K562 (cell line): ENCODE measurements at regions not wholly inside any gene's neighbourhood (a gene's known extent, or its start where the extent isn't known, plus 50 kb on each side); places are given as distances from the start of the nearest gene placed in this dataset.
"Not testable (repeated sequence)": the region's sequence is repeated elsewhere in the genome, so short reads cannot be mapped to it uniquely, and the experiment has no call there.

Experiments used
- ATAC-seq: fragments of 200-7000 bp; cut with Tn5 transposase; 3 replicates; pipeline ENCODE4 v1.9.1; 2020; ENCODE audit warnings: moderate library complexity
- BruUV-seq: library from RNA; stranded (reverse); fragments of 400-500 nt; replicated peaks from 2 replicates; lab custom pipeline; 2021; lab: Mats Ljungman, UMichigan
- CTCF ChIA-PET: fragments of 300-600 bp; formaldehyde crosslinking; extraction: SDS; loops from one replicate; lab custom pipeline; 2021; ENCODE audit warnings: low intra/inter-chr PET ratio; lab: Yijun Ruan, JAX
- POLR2A ChIA-PET: fragments of 300-600, 350-650 bp; sonication (Branson Sonifier 250); formaldehyde crosslinking; extraction: SDS; loops from one replicate; lab custom pipeline; 2021; ENCODE audit warnings: antibody characterized with exemption, inconsistent platforms; lab: Yijun Ruan, JAX
- DNase-seq, 4 experiments: peaks; one replicate each; pipeline versions ENCODE4 v3.0.0 to v3.0.0-alpha.2; 2011 to 2018; ENCODE audit warnings: low spot score in 3 of 4, mixed read lengths in 3 of 4; ENCODE audit errors: extremely low read depth in 1 of 4
- FAIRE-seq: peaks from 2 replicates; lab custom pipeline; 2011; peaks lifted over from hg19 to GRCh38; lab: Jason Lieb, UNC
- H2AFZ ChIP-seq: 2 replicates; pipeline ENCODE4 v1.6.0; 2011; ENCODE audit warnings: low read depth, low read length, control low read depth, inconsistent platforms
- H3K27ac ChIP-seq: fragments of 200-600 bp; 3 replicates; pipeline ENCODE4 v1.8.0; 2011; ENCODE audit warnings: low read depth, mild to moderate bottlenecking, control low read depth, inconsistent platforms, low read length, moderate library complexity, mixed read lengths; ENCODE audit errors: extremely low read depth
- H3K27me3 ChIP-seq, 2 experiments: fragments of 300-600 bp in 1 of 2; 2 replicates in 1 of 2; 3 replicates in 1 of 2; pipeline versions ENCODE4 v1.6.0 to v1.8.0; 2011; ENCODE audit warnings: inconsistent platforms in 2 of 2, low read length in 2 of 2, mild to moderate bottlenecking in 1 of 2, mixed read lengths in 1 of 2, moderate library complexity in 1 of 2; ENCODE audit not compliant: control insufficient read depth in 2 of 2, insufficient read depth in 2 of 2
- H3K36me3 ChIP-seq: fragments of 300-600 bp; 3 replicates; pipeline ENCODE4 v1.8.0; 2011; ENCODE audit warnings: mild to moderate bottlenecking, low read length, inconsistent platforms; ENCODE audit not compliant: control insufficient read depth, insufficient read depth
- H3K4me1 ChIP-seq, 2 experiments: fragments of 200-600 bp in 1 of 2; replicated peaks in 1 of 2; 2 replicates in 1 of 2; 3 replicates in 1 of 2; pipeline versions ENCODE4 v1.5.1 to v1.8.0; 2011; ENCODE audit warnings: inconsistent platforms in 2 of 2, low read length in 2 of 2, mild to moderate bottlenecking in 1 of 2, mixed read lengths in 1 of 2, moderate library complexity in 1 of 2; ENCODE audit not compliant: control insufficient read depth in 2 of 2, insufficient read depth in 2 of 2
- H3K4me2 ChIP-seq: 2 replicates; pipeline ENCODE4 v1.6.1; 2011; ENCODE audit warnings: low read length, control low read depth, inconsistent platforms, mixed read lengths; ENCODE audit not compliant: insufficient read depth
- H3K4me3 ChIP-seq: fragments of 200-600 bp; sonication (generic), shearing (Covaris generic); 2 replicates; pipeline ENCODE4 v1.5.1; 2016; ENCODE audit warnings: control low read depth, inconsistent platforms
- H3K79me2 ChIP-seq: fragments of 200-600 bp; 3 replicates; pipeline ENCODE4 v1.8.0; 2011; ENCODE audit warnings: low read length, inconsistent platforms; ENCODE audit not compliant: control insufficient read depth, insufficient read depth
- H3K9ac ChIP-seq, 2 experiments: 2 replicates each; pipeline versions ENCODE4 v1.6.0 to v1.6.1; 2011; ENCODE audit warnings: low read depth in 2 of 2, low read length in 2 of 2, control low read depth in 1 of 2, inconsistent platforms in 1 of 2, mild to moderate bottlenecking in 1 of 2, mixed read lengths in 1 of 2; ENCODE audit not compliant: insufficient read depth in 1 of 2
- H3K9me1 ChIP-seq: one replicate; pipeline ENCODE4 v1.6.0; 2011; ENCODE audit warnings: inconsistent platforms, mild to moderate bottlenecking, low read length, moderate library complexity; ENCODE audit not compliant: control insufficient read depth, insufficient read depth
- H3K9me3 ChIP-seq: replicated peaks from 2 replicates; pipeline ENCODE4 v1.5.1; 2011; ENCODE audit warnings: low read depth, low read length, inconsistent platforms; ENCODE audit not compliant: control insufficient read depth, insufficient read depth
- H4K20me1 ChIP-seq: replicated peaks from 2 replicates; pipeline ENCODE4 v1.6.1; 2011; ENCODE audit warnings: low read length, inconsistent platforms, mixed read lengths; ENCODE audit not compliant: control insufficient read depth, insufficient read depth
- C11orf30 ChIP-seq: fragments of 450-650 bp; IDR thresholded peaks from 2 replicates; pipeline ENCODE4 v1.6.1; 2016; ENCODE audit warnings: low read depth, mild to moderate bottlenecking
- MAFG ChIP-seq: fragments of 450-650 bp; conservative IDR thresholded peaks from 2 replicates; pipeline ENCODE4 v1.6.1; 2016; ENCODE audit warnings: missing genetic modification characterization, missing compliant biosample characterization
- NFE2 ChIP-seq: IDR thresholded peaks from 2 replicates; pipeline ENCODE4 v1.6.1; 2014; ENCODE audit warnings: antibody characterized with exemption, low read depth
- SRF ChIP-seq, 2 experiments: fragments of 250-450, 450-650 bp in 1 of 2; sonication (Bioruptor Pico) in 1 of 2; sonication (generic) in 1 of 2; formaldehyde crosslinking; IDR thresholded peaks; 2 replicates each; pipeline versions ENCODE4 v1.5.0 to v1.5.1; 2020 to 2022; ENCODE audit warnings: mild to moderate bottlenecking in 1 of 2, missing genetic modification reagents in 1 of 2
- U2AF1 ChIP-seq: fragments of 200-400 bp; formaldehyde crosslinking; optimal IDR thresholded peaks from 2 replicates; pipeline ENCODE3; 2017; ENCODE audit warnings: mild to moderate bottlenecking, low read depth, low read length, moderate library complexity
- WGBS: fragments of 100-300 bp; shearing (Covaris generic); methylation state at CpG from one replicate; pipeline ENCODE4 v1.1.6; 2016; ENCODE audit warnings: low coverage, mixed read lengths; ENCODE audit not compliant: insufficient coverage; ENCODE audit errors: missing lambda C conversion rate; 5-methylcytosine and 5-hydroxymethylcytosine counted together
- in situ Hi-C: fragments of 300-500 bp; cut with MboI; formaldehyde crosslinking; loops from 4 replicates; pipeline ENCODE4 v1.15.0; 2018; ENCODE audit warnings: inconsistent platforms, mixed read lengths
- intact Hi-C: fragments of 100-400 bp; cut with micrococcal nuclease; formaldehyde crosslinking; loops from 2 replicates; pipeline ENCODE4 v1.14.2; 2022

DNA sequence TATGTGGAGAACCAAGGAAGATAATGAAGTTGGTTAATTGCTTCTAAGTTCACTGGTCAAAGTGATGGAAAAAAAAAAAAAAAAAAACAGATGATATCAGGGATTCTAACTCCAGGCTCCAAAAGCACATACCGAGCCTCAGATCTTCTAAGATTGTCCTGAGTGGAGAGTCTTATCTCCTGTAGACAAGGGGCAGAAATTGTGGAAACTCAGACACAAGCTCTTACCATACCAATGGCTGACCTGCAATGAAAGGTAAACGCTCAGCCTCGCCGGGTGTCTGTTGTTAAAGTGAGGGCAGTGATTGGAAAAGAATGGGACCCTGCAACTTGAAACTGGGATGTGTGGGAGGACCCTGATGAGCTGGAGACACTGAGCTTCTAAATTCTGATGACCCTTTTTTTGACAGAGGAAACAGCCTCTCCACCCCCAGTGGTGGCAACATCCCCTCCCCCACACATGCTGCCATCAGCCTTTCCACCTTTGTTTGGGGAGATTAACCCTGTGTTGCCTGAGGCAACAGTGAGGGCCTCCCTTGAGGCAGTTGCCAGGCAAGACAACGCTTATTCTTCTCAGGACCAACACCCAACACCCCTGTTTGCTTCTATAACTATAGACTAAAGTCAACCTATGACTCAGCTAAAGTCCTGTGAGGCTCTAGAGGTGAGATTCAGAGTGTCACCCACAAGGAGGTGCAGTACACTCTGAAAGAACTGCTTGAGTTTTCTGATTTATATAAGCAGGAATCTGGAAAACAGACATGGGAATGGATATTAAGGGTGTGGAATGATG lies 154.0 kb downstream of the THBS2 start:
- ATAC-seq = peak; percentile 67
- H3K4me3 ChIP-seq = no peak overlapping the region
- POLR2A ChIA-PET = interaction anchor here (0.5 to 1.3 kb wide), 2 partner anchors 52 to 811 kb away, joined by 3 read pairs; no protein-coding TSS in a partner anchor
- WGBS = 0% methylated on average over 5 of the region's 5 CpGs
- no peak overlapping the region for H3K27ac ChIP-seq
- no peaks in the 10 kb centered on the region for H3K4me1 ChIP-seq
- no peak overlapping the region for H2AFZ ChIP-seq
- no peak overlapping the region for H3K9ac ChIP-seq
- no TSS peak for BruUV-seq
- in situ Hi-C loops = no loop called here
- no peaks in the 10 kb centered on the region for H4K20me1 ChIP-seq
- no peaks in the 10 kb centered on the region for H3K9me1 ChIP-seq
- no peaks in the 10 kb centered on the region for H3K9me3 ChIP-seq
- H3K36me3 ChIP-seq = no peaks in the 10 kb centered on the region
- TF ChIP-seq C11orf30 (peak; percentile 14; the same call in 1 of the 2 replicates), NFE2 (peak; percentile 62), U2AF1 (no peak), MAFG (tag) (0 out of 2 replicates have a peak, but pooled peaks have one; percentile 6), SRF (CRISPR knock-in tag; IDR thresholded peaks at IDR 0.05) (no peak)
- no peaks in the 10 kb centered on the region for H3K79me2 ChIP-seq
- intact Hi-C loops = no loop called here
- DNase-seq = no peak
- H3K4me2 ChIP-seq = no peak overlapping the region
- FAIRE-seq = no peak
- H3K27me3 ChIP-seq = no peaks in the 10 kb centered on the region; a peak in 1 of 5 replicates
- CTCF ChIA-PET = no interaction called here

GRCh38 chr6:169098651-169099050 lies 155.0 kb downstream of the THBS2 start:
- H3K9ac ChIP-seq, H3K4me1 ChIP-seq, H3K9me1 ChIP-seq, in situ Hi-C loops, H3K9me3 ChIP-seq, ATAC-seq, intact Hi-C loops, DNase-seq, H3K36me3 ChIP-seq, BruUV-seq, H3K27ac ChIP-seq, H3K4me3 ChIP-seq, CTCF ChIA-PET, H3K27me3 ChIP-seq, H3K79me2 ChIP-seq, H2AFZ ChIP-seq, FAIRE-seq, H3K4me2 ChIP-seq, H4K20me1 ChIP-seq: not testable (repeated sequence)
- POLR2A ChIA-PET = interaction anchor here (1.3 kb wide), 1 partner anchor 51 kb away, joined by 3 read pairs; no protein-coding TSS in a partner anchor
- WGBS = 0% methylated on average over 2 of the region's 2 CpGs
